ENCODE measurements at regions not wholly inside any gene's neighbourhood (a gene's known extent, or its start where the extent isn't known, plus 50 kb on each side); places are given as distances from the start of the nearest gene placed in this dataset.

DNA sequence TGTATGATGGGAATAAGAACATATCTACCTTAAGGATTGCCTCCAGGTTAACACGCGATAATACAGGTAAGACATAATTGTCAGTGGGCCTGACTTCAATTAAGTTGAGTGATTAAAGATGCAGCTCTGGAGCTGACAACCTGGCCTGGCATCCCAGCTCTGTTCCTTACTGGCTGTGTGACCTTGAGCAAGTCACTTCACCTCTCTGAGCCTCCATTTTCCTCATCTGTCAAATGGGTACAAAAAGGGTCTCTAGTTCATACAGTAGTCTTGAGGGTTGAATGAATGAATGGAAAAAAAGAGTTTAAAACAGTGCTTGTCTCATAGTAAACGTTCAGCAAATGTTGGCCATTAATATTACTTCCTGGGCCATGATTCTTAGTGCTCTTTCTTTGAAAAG, 213.9 kb downstream of the PHETA1 start:
- no peak overlapping the region for H2BK120ac ChIP-seq (ENCODE audit: insufficient read depth, low read length, poor library complexity)
- WGBS (ENCODE audit: extremely low coverage, insufficient coverage, insufficient read length) = no CpG with 5 or more reads among the region's 3 CpGs

DNA sequence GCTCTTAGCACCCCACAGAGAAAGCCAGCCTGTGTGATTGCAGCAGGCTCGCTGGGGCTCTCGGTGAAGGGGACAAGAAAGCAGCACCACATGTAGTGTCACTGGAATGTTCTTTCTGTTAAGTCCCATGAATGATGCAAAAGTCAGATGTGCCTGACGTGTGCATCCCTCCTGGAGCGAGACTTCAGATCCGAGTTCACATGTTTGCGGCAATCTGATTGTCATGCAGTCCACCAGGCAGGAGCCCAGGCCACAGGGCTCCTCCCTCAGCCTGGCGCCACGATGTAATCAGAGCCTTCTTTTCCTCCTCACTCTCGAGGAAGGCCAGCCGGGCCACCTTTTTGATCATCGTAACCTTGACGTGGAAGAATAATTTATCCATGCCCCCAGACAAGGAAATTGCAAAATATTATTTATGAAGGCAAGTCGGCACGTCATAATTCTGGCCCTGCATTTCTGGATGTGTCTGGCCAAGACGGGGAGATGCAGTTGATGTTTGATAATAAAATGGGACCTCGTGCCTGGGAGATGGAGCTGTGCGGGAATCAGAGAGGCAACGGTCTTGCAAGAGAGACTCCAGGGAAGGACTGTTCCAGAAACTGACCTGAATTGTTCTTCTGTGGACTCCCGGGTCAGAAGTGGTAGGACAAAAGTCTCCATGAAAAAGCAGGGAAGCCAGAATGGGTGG, 214.6 kb downstream of the PHETA1 start:
- no peak overlapping the region for H4K91ac ChIP-seq (ENCODE audit: low read depth, low read length)
- no peak overlapping the region for H3K14ac ChIP-seq (ENCODE audit: low read length)
- H3K18ac ChIP-seq (ENCODE audit: low read length) = no peak overlapping the region
- H3K36me3 ChIP-seq (ENCODE audit: control insufficient read depth in 1 of 2, insufficient read depth in 2 of 2, low read length in 2 of 2) = no peaks in the 10 kb centered on the region
- H3K4me2 ChIP-seq (ENCODE audit: low read length) = no peak overlapping the region
- H3K23ac ChIP-seq (ENCODE audit: low read length) = no peak overlapping the region
- H4K12ac ChIP-seq (ENCODE audit: low read depth, low read length) = no peak overlapping the region
- DNase-seq = no peak
- no peaks in the 10 kb centered on the region for H3K4me1 ChIP-seq (ENCODE audit: control insufficient read depth in 1 of 2, insufficient read depth in 2 of 2, low read length in 2 of 2)
- H3K27me3 ChIP-seq (ENCODE audit: insufficient read depth, low read length) = no peaks in the 10 kb centered on the region
- H3K79me1 ChIP-seq (ENCODE audit: low read length) = no peaks in the 10 kb centered on the region
- no peaks in the 10 kb centered on the region for H3K9me3 ChIP-seq (ENCODE audit: insufficient read depth, low read depth, low read length)
- H3K9ac ChIP-seq (ENCODE audit: low read length) = no peak overlapping the region
- no peak overlapping the region for H2AFZ ChIP-seq (ENCODE audit: insufficient read depth, low read length, poor library complexity)
- no peak overlapping the region for H3K27ac ChIP-seq (ENCODE audit: low read depth, low read length)
- no peak overlapping the region for H2BK5ac ChIP-seq (ENCODE audit: low read depth, low read length, poor library complexity)
- H2AK5ac ChIP-seq (ENCODE audit: low read length) = no peak overlapping the region
- H3K79me2 ChIP-seq (ENCODE audit: control insufficient read depth, insufficient read depth, low read length, poor library complexity) = no peaks in the 10 kb centered on the region
- no peak overlapping the region for H3K4me3 ChIP-seq (ENCODE audit: low read depth, low read length)
- no peak overlapping the region for H3K4ac ChIP-seq (ENCODE audit: low read depth, low read length)
- H4K8ac ChIP-seq (ENCODE audit: low read depth, low read length) = no peak overlapping the region
- H2BK120ac ChIP-seq (ENCODE audit: insufficient read depth, low read length, poor library complexity) = no peak overlapping the region
- H2BK12ac ChIP-seq (ENCODE audit: low read length) = no peak overlapping the region
- WGBS (ENCODE audit: extremely low coverage, insufficient coverage, insufficient read length) = no CpG with 5 or more reads among the region's 19 CpGs

More for the DNA sequence above, 213.9 kb downstream of the PHETA1 start:
- H4K8ac ChIP-seq (ENCODE audit: low read depth, low read length) = no peak overlapping the region
- no peak overlapping the region for H3K4me2 ChIP-seq (ENCODE audit: low read length)
- H3K4me3 ChIP-seq (ENCODE audit: low read depth, low read length) = no peak overlapping the region
- no peaks in the 10 kb centered on the region for H3K9me3 ChIP-seq (ENCODE audit: insufficient read depth, low read depth, low read length)
- no peak overlapping the region for H3K23ac ChIP-seq (ENCODE audit: low read length)
- H4K91ac ChIP-seq (ENCODE audit: low read depth, low read length) = no peak overlapping the region
- no peak overlapping the region for H2BK5ac ChIP-seq (ENCODE audit: low read depth, low read length, poor library complexity)
- H3K18ac ChIP-seq (ENCODE audit: low read length) = no peak overlapping the region
- DNase-seq = no peak
- no peak overlapping the region for H2BK12ac ChIP-seq (ENCODE audit: low read length)
- no peak overlapping the region for H2AK5ac ChIP-seq (ENCODE audit: low read length)
- H3K79me2 ChIP-seq (ENCODE audit: control insufficient read depth, insufficient read depth, low read length, poor library complexity) = no peaks in the 10 kb centered on the region
- H3K79me1 ChIP-seq (ENCODE audit: low read length) = no peaks in the 10 kb centered on the region
- H3K9ac ChIP-seq (ENCODE audit: low read length) = no peak overlapping the region
- no peak overlapping the region for H3K27ac ChIP-seq (ENCODE audit: low read depth, low read length)
- H3K4ac ChIP-seq (ENCODE audit: low read depth, low read length) = no peak overlapping the region
- H2AFZ ChIP-seq (ENCODE audit: insufficient read depth, low read length, poor library complexity) = no peak overlapping the region
- no peaks in the 10 kb centered on the region for H3K27me3 ChIP-seq (ENCODE audit: insufficient read depth, low read length)
- H3K4me1 ChIP-seq (ENCODE audit: control insufficient read depth in 1 of 2, insufficient read depth in 2 of 2, low read length in 2 of 2) = no peaks in the 10 kb centered on the region
- H3K36me3 ChIP-seq (ENCODE audit: control insufficient read depth in 1 of 2, insufficient read depth in 2 of 2, low read length in 2 of 2) = no peaks in the 10 kb centered on the region
- H3K14ac ChIP-seq (ENCODE audit: low read length) = no peak overlapping the region
- H4K12ac ChIP-seq (ENCODE audit: low read depth, low read length) = no peak overlapping the region

DNA sequence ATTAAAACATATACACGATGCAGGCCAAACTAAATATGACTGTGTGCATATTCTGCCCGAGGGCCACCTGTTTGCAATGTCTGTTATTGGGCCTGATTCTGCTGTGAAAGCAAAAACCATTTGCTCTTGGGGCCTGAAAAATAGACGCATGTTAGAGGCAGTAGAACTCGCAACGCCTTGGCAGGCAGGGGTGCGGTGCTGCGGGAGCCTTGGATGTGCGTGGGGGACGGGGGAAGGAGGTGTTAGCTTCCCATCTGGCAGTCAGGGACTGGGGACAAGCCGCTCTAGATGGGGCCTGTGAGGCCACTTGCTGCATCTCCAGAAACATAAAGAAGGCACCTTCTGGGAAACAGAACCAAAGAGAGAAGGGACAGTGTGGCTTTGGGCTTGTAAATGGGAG, 216.3 kb downstream of the PHETA1 start:
- Histone ChIP-seq H2AK5ac (ENCODE audit: low read length) (no peak overlapping the region), H3K14ac (ENCODE audit: low read length) (no peak overlapping the region), H4K8ac (ENCODE audit: low read depth, low read length) (no peak overlapping the region), H3K36me3 (ENCODE audit: control insufficient read depth in 1 of 2, insufficient read depth in 2 of 2, low read length in 2 of 2) (no peaks in the 10 kb centered on the region), H4K12ac (ENCODE audit: low read depth, low read length) (no peak overlapping the region), H3K4me2 (ENCODE audit: low read length) (no peak overlapping the region), H2AFZ (ENCODE audit: insufficient read depth, low read length, poor library complexity) (no peak overlapping the region), H3K23ac (ENCODE audit: low read length) (no peak overlapping the region), H2BK5ac (ENCODE audit: low read depth, low read length, poor library complexity) (no peak overlapping the region), H3K9ac (ENCODE audit: low read length) (no peak overlapping the region), H4K91ac (ENCODE audit: low read depth, low read length) (no peak overlapping the region), H3K18ac (ENCODE audit: low read length) (no peak overlapping the region), H2BK12ac (ENCODE audit: low read length) (no peak overlapping the region), H3K27me3 (ENCODE audit: insufficient read depth, low read length) (no peaks in the 10 kb centered on the region), H3K27ac (ENCODE audit: low read depth, low read length) (no peak overlapping the region), H3K79me1 (ENCODE audit: low read length) (no peaks in the 10 kb centered on the region), H3K9me3 (ENCODE audit: insufficient read depth, low read depth, low read length) (no peaks in the 10 kb centered on the region), H3K4me3 (ENCODE audit: low read depth, low read length) (no peak overlapping the region), H2BK120ac (ENCODE audit: insufficient read depth, low read length, poor library complexity) (no peak overlapping the region), H3K79me2 (ENCODE audit: control insufficient read depth, insufficient read depth, low read length, poor library complexity) (no peaks in the 10 kb centered on the region), H3K4ac (ENCODE audit: low read depth, low read length) (no peak overlapping the region), H3K4me1 (ENCODE audit: control insufficient read depth in 1 of 2, insufficient read depth in 2 of 2, low read length in 2 of 2) (no peaks in the 10 kb centered on the region)
- no CpG with 5 or more reads among the region's 10 CpGs for WGBS (ENCODE audit: extremely low coverage, insufficient coverage, insufficient read length)
- no peak for DNase-seq

DNA sequence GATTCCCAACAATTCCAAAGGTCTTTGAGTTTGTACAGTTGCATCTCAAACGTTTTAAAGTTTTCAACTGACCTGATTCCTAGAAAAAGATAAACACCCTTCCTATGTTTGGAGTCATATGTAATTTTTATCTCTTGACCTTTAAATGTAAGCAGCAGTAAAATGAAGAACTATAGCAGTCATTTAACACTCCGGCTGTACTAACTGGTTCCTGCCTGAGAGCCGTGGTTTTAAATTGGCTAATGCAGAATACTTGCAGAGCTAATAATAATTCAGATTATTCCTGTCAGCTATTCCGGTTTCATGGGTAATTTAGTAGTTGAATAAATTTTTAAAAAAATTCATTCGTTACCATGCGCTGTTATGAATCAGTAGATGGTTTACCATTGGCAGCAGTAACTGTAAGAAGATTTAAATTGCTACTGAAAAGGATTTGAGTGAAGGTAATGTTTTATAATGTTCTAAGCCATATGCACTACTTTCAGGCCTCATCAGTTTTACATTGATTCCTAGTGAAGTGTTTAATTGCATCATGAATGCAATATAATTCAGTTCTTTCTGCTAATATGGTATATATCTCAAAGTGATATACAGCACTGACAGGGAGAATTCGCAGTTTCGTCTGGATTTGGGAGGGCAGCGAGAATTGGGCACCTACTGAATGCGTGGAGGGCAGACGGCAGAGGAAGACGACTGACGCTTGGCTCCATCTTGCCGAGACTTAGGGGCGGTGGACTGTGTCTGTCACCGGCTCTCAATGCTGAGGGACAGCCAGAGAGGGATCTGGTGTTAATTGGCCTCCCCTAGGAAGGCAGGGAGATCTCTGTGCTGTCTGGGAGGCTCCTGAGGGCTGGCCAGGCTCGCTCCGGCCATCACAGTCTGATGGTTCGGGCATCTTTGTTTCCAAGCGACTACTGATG, 217.7 kb downstream of the PHETA1 start:
- Histone ChIP-seq H2AFZ (ENCODE audit: insufficient read depth, low read length, poor library complexity) (no peak overlapping the region), H3K4me2 (ENCODE audit: low read length) (no peak overlapping the region), H3K4me1 (ENCODE audit: control insufficient read depth in 1 of 2, insufficient read depth in 2 of 2, low read length in 2 of 2) (no peaks in the 10 kb centered on the region), H3K9ac (ENCODE audit: low read length) (no peak overlapping the region), H4K91ac (ENCODE audit: low read depth, low read length) (no peak overlapping the region), H2AK5ac (ENCODE audit: low read length) (no peak overlapping the region), H2BK12ac (ENCODE audit: low read length) (no peak overlapping the region), H3K79me2 (ENCODE audit: control insufficient read depth, insufficient read depth, low read length, poor library complexity) (no peaks in the 10 kb centered on the region), H3K4me3 (ENCODE audit: low read depth, low read length) (no peak overlapping the region), H3K27ac (ENCODE audit: low read depth, low read length) (no peak overlapping the region), H2BK5ac (ENCODE audit: low read depth, low read length, poor library complexity) (no peak overlapping the region), H4K12ac (ENCODE audit: low read depth, low read length) (no peak overlapping the region), H3K9me3 (ENCODE audit: insufficient read depth, low read depth, low read length) (no peaks in the 10 kb centered on the region), H3K14ac (ENCODE audit: low read length) (no peak overlapping the region), H4K8ac (ENCODE audit: low read depth, low read length) (no peak overlapping the region), H3K27me3 (ENCODE audit: insufficient read depth, low read length) (no peaks in the 10 kb centered on the region), H3K4ac (ENCODE audit: low read depth, low read length) (no peak overlapping the region), H3K23ac (ENCODE audit: low read length) (no peak overlapping the region), H3K36me3 (ENCODE audit: control insufficient read depth in 1 of 2, insufficient read depth in 2 of 2, low read length in 2 of 2) (no peaks in the 10 kb centered on the region), H2BK120ac (ENCODE audit: insufficient read depth, low read length, poor library complexity) (no peak overlapping the region), H3K79me1 (ENCODE audit: low read length) (no peaks in the 10 kb centered on the region), H3K18ac (ENCODE audit: low read length) (no peak overlapping the region)
- WGBS (ENCODE audit: extremely low coverage, insufficient coverage, insufficient read length) = no CpG with 5 or more reads among the region's 20 CpGs
- no peak for DNase-seq
